Kidney (tissue), 13 donors: ENCODE measurements at regions not wholly inside any gene's neighbourhood (a gene's known extent, or its start where the extent isn't known, plus 50 kb on each side); places are given as distances from the start of the nearest gene placed in this dataset.
"Not testable (repeated sequence)": the region's sequence is repeated elsewhere in the genome, so short reads cannot be mapped to it uniquely, and the experiment has no call there.

Experiments
- DNase-seq, 5 donors: peaks; one replicate each; pipeline ENCODE4 v3.0.0-alpha.2; 2013 to 2020
- FAIRE-seq: peaks from 2 replicates; lab custom pipeline; 2012; peaks lifted over from hg19 to GRCh38; lab: Jason Lieb, UNC
- H3K27ac ChIP-seq, 2 donors: one replicate each; pipeline ENCODE4 v1.7.0; 2013; ENCODE audit warnings: low read depth in 2 of 2, low read length in 2 of 2, inconsistent platforms in 1 of 2
- H3K27me3 ChIP-seq: one replicate; pipeline ENCODE4 v1.7.1; 2013; ENCODE audit warnings: low read length, inconsistent platforms; ENCODE audit not compliant: control insufficient read depth, insufficient read depth
- H3K36me3 ChIP-seq, 3 donors: one replicate each; pipeline versions ENCODE4 v1.7.0 to v1.7.1; 2013; ENCODE audit warnings: low read length in 3 of 3, control low read depth in 1 of 3, inconsistent platforms in 1 of 3; ENCODE audit not compliant: insufficient read depth in 3 of 3, control insufficient read depth in 2 of 3
- H3K4me1 ChIP-seq, 3 donors: one replicate each; pipeline versions ENCODE4 v1.7.0 to v1.7.1; 2013; ENCODE audit warnings: low read length in 3 of 3, inconsistent platforms in 1 of 3, low read depth in 1 of 3; ENCODE audit not compliant: control insufficient read depth in 2 of 3, insufficient read depth in 2 of 3
- H3K4me3 ChIP-seq, 3 donors: one replicate each; pipeline versions ENCODE4 v1.7.0 to v1.8.1; 2013; ENCODE audit warnings: low read length in 3 of 3, control low read depth in 1 of 3, inconsistent platforms in 1 of 3
- H3K9ac ChIP-seq, 3 donors: one replicate each; pipeline versions ENCODE4 v1.7.0 to v1.7.1; 2013; ENCODE audit warnings: low read length in 3 of 3, control low read depth in 1 of 3, inconsistent platforms in 1 of 3
- H3K9me3 ChIP-seq, 3 donors: one replicate each; pipeline versions ENCODE4 v1.7.0 to v1.7.1; 2013; ENCODE audit warnings: low read length in 3 of 3, control low read depth in 1 of 3, inconsistent platforms in 1 of 3; ENCODE audit not compliant: control insufficient read depth in 2 of 3, insufficient read depth in 1 of 3
- CTCF ChIP-seq: IDR thresholded peaks from 3 replicates; pipeline ENCODE4 v1.5.1; 2012; ENCODE audit warnings: mild to moderate bottlenecking, moderate library complexity, borderline replicate concordance; ENCODE audit not compliant: insufficient read depth; ENCODE audit errors: extremely low read depth
- intact Hi-C: fragments of 100-400 bp; cut with DNase I; formaldehyde crosslinking; loops from one replicate; pipeline ENCODE4 v1.11.1; 2022
- donor health status: control.
- donor health status: control.
- donor health status: control.
- donor health status: control.
- donor health status: control.
- donor health status: DM: yes; HTN: yes; CAD: no.
- donor health status: Normal renal cell carcinoma (clear cell type).

GRCh38 chr6:40669343-40669742 is 82.2 kb upstream of the LRFN2 start:
- no peak for FAIRE-seq
- intact Hi-C loops: no loop called here

DNA sequence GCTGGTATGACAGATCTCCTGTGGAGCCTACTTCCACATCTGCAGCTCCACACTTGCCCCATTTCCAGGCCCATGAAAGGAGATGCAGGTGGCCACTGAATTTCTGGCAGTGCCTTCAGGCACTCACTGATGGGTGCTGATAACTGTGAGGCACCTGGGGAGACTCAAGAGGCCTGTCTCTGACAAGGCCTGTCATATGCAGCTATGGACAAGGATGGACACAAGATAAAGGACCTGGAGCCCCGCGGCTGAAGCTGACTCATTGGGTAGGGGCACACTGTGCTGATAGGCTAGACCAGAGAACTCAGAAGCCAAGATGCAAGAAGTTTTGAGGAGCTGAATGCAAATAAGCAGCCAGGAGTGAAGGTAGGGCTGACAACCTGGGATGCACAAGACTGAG is 81.0 kb upstream of the LRFN2 start:
- FAIRE-seq: no peak
- TF ChIP-seq CTCF: no peak
- Histone ChIP-seq H3K9ac (no peak overlapping the region), H3K27ac (no peak overlapping the region), H3K27me3 (no peaks in the 10 kb centered on the region), H3K9me3 (peaks cover 0 to 13% (median 13%) of the 10 kb centered on the region in 3 donors), H3K4me1 (no peaks in the 10 kb centered on the region), H3K4me3 (no peak overlapping the region), H3K36me3 (no peaks in the 10 kb centered on the region)
- no peak for DNase-seq
- intact Hi-C loops: no loop called here

More at GRCh38 chr6:40669343-40669742, 82.2 kb upstream of the LRFN2 start:
- no peak for DNase-seq
- TF ChIP-seq CTCF: no peak
- H3K36me3 ChIP-seq: no peaks in the 10 kb centered on the region
- H3K4me1 ChIP-seq: no peaks in the 10 kb centered on the region
- H3K27ac ChIP-seq: no peak overlapping the region
- H3K27me3 ChIP-seq: no peaks in the 10 kb centered on the region
- H3K9ac ChIP-seq: no peak overlapping the region
- peaks cover 0 to 11% (median 8%) of the 10 kb centered on the region in 3 donors for H3K9me3 ChIP-seq
- H3K4me3 ChIP-seq: no peak overlapping the region

DNA sequence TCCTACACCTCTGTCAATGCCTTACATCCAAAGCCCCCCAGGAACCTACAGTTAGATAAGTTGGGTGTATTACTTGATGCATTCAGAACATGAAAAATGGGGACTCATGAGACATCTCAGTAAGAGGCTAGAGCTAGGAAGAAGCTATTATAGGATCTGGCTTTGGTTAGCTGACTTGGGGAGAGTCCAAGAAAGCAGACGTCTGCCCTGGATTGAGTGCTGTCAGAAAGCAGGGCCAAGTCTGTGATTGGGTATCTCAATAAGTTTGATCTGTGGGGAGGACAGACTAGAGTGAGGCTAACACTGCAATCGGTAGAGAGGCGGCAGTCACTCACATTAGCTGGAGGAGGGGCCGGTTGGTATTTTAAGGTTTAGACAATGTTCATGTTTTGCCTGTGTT is 79.4 kb upstream of the LRFN2 start:
- H3K9ac ChIP-seq: no peak overlapping the region
- TF ChIP-seq CTCF: no peak

GRCh38 chr6:40661726-40662125 is 74.6 kb upstream of the LRFN2 start:
- peaks cover 0 to 13% (median 13%) of the 10 kb centered on the region in 3 donors for H3K9me3 ChIP-seq
- no peak overlapping the region for H3K4me3 ChIP-seq
- TF ChIP-seq CTCF: no peak
- no peaks in the 10 kb centered on the region for H3K36me3 ChIP-seq
- intact Hi-C loops: no loop called here
- DNase-seq (no peak), FAIRE-seq (no peak)
- no peaks in the 10 kb centered on the region for H3K27me3 ChIP-seq
- H3K9ac ChIP-seq: no peak overlapping the region
- H3K27ac ChIP-seq: no peak overlapping the region
- H3K4me1 ChIP-seq: no peaks in the 10 kb centered on the region

More for the DNA sequence above, 79.4 kb upstream of the LRFN2 start:
- Histone ChIP-seq H3K4me3 (no peak overlapping the region), H3K27ac (no peak overlapping the region), H3K4me1 (no peaks in the 10 kb centered on the region), H3K27me3 (no peaks in the 10 kb centered on the region), H3K36me3 (no peaks in the 10 kb centered on the region), H3K9me3 (peaks cover 0 to 13% (median 13%) of the 10 kb centered on the region in 3 donors)
- DNase-seq (no peak), FAIRE-seq (no peak)
- intact Hi-C loops: no loop called here

GRCh38 chr6:40656772-40657171 is 69.6 kb upstream of the LRFN2 start:
- H3K27me3 ChIP-seq, intact Hi-C loops, H3K4me3 ChIP-seq, DNase-seq, H3K4me1 ChIP-seq, H3K9ac ChIP-seq, H3K9me3 ChIP-seq, H3K36me3 ChIP-seq, FAIRE-seq, H3K27ac ChIP-seq: not testable (repeated sequence)
